ENCODE measurements at regions not wholly inside any gene's neighbourhood (a gene's known extent, or its start where the extent isn't known, plus 50 kb on each side); places are given as distances from the start of the nearest gene placed in this dataset.

GRCh38 chr20:10924644-10925201, 250.9 kb upstream of the JAG1 start (continued):
- no peak for TF ChIP-seq ATF4 (CRISPR knock-in tag; IDR thresholded peaks at IDR 0.05)

DNA sequence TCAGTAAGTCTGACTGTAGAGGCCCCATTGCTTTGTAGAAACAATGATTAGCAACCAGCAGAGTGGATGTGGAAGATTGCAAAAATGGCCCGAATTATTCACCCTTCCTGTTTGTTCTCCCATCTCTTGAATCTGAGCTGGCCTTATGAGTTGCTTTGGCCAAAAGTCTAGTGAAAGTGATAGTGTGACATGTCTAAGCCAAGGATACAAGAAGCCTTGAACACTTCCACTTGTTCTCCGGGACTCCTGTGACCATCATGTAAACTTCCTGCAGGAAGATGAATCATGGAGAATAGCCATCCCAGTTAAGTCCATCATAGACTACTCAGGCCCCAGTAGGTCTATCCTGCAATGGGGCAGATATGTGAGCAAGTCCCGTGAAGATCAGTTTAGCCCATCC, 252.0 kb upstream of the JAG1 start:
- H3K4me3 ChIP-seq (replicated peaks in 1 of 3; ENCODE audit: insufficient read depth in 1 of 3, low read depth in 2 of 3, low read length in 3 of 3): no peak overlapping the region
- H3K27me3 ChIP-seq (ENCODE audit: control insufficient read depth in 1 of 2, insufficient read depth in 2 of 2, low read length in 2 of 2): peaks cover 0 to 5% of the 10 kb centered on the region in 2 experiments; a peak in 1 of 5 replicates
- no peak overlapping the region for H2AFZ ChIP-seq (ENCODE audit: low read length)
- ChIA-PET POLR2A (no interaction called here), CTCF (ENCODE audit: low intra/inter-chr PET ratio, low total read pairs) (no interaction called here)
- no peaks in the 10 kb centered on the region for H3K36me3 ChIP-seq (replicated peaks in 1 of 2; ENCODE audit: control insufficient read depth in 1 of 2, insufficient read depth in 2 of 2, low read length in 2 of 2)
- FAIRE-seq (no peak), ATAC-seq (no peak), DNase-seq (ENCODE audit: low spot score) (no peak)
- WGBS (ENCODE audit: low lambda C conversion rate): 17% methylated on average over 3 of the region's 3 CpGs
- no peaks in the 10 kb centered on the region for H3K4me1 ChIP-seq (ENCODE audit: insufficient read depth, low read length)
- no peaks in the 10 kb centered on the region for H3K79me2 ChIP-seq (ENCODE audit: insufficient read depth, low read length)
- no peaks in the 10 kb centered on the region for H4K20me1 ChIP-seq (ENCODE audit: insufficient read depth, low read length)
- H3K9me3 ChIP-seq (ENCODE audit: low read length): no peaks in the 10 kb centered on the region
- no peak overlapping the region for H3K4me2 ChIP-seq (ENCODE audit: low read depth, low read length)
- intact Hi-C loops (cut with micrococcal nuclease; ENCODE audit: unreplicated experiment) (no loop called here), in situ Hi-C loops (cut with HindIII; ENCODE audit: extremely low pct_ligation_motif_present, low pct_unique_long_range_greater_than_20kb) (no loop called here)
- BruUV-seq (replicated peaks): no TSS peak
- H3K9ac ChIP-seq (ENCODE audit: insufficient read depth, low read depth, low read length): no peak overlapping the region
- TF ChIP-seq, protein P1, sequence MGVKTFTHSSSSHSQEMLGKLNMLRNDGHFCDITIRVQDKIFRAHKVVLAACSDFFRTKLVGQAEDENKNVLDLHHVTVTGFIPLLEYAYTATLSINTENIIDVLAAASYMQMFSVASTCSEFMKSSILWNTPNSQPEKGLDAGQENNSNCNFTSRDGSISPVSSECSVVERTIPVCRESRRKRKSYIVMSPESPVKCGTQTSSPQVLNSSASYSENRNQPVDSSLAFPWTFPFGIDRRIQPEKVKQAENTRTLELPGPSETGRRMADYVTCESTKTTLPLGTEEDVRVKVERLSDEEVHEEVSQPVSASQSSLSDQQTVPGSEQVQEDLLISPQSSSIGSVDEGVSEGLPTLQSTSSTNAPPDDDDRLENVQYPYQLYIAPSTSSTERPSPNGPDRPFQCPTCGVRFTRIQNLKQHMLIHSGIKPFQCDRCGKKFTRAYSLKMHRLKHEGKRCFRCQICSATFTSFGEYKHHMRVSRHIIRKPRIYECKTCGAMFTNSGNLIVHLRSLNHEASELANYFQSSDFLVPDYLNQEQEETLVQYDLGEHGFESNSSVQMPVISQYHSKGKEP (CRISPR knock-in tag; IDR thresholded peaks at IDR 0.05): no peak
- TF ChIP-seq MTA3 (CRISPR knock-in tag; IDR thresholded peaks at IDR 0.05) (no peak), ARID4A (CRISPR knock-in tag; IDR thresholded peaks at IDR 0.05; ENCODE audit: borderline replicate concordance) (no peak)
- H3K27ac ChIP-seq (ENCODE audit: extremely low read length, insufficient read depth, low read length): no peak overlapping the region
